Gastroesophageal sphincter (tissue), 3 donors: ENCODE measurements at regions not wholly inside any gene's neighbourhood (a gene's known extent, or its start where the extent isn't known, plus 50 kb on each side); places are given as distances from the start of the nearest gene placed in this dataset.

Source experiments
- CTCF ChIP-seq, 4 experiments: fragments of 200-600 bp in 2 of 4; fragments of 450-650 bp in 2 of 4; sonication (generic) in 1 of 4; IDR thresholded peaks; one replicate each; pipeline ENCODE4 v1.5.1; 2017 to 2019; ENCODE audit warnings: antibody characterized with exemption in 4 of 4, mild to moderate bottlenecking in 2 of 4, moderate library complexity in 2 of 4
- EP300 ChIP-seq: sonication (generic); formaldehyde crosslinking; IDR thresholded peaks from one replicate; pipeline ENCODE4 v1.6.1; 2017; ENCODE audit warnings: antibody characterized with exemption, mild to moderate bottlenecking
- POLR2A ChIP-seq, 2 donors: fragments of 450-650 bp; IDR thresholded peaks; one replicate each; pipeline ENCODE4 v1.6.1; 2017; ENCODE audit warnings: antibody characterized with exemption in 2 of 2, mild to moderate bottlenecking in 2 of 2, moderate library complexity in 1 of 2

DNA sequence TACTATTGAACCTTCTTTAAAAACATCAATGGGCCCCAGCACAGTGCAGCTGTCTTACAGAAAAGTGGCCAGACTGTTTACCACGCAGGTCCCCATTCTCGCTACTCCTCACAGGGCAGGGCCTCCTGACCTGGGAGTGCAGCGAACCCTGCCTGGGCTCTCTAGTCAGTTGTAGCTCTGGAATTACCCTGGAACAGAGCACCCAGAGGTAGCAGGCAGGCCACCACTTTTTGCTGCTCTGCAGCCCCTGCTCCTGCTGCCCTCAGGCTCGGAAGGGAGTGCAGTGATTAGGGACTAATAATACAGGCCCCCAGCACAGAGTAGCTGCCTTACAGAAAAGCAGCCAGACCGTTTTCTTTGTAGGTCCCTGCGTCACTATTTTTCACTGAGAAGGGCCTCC, 1563.0 kb downstream of the SUCLG1 start:
- TF ChIP-seq POLR2A (IDR thresholded peaks at IDR 0.05) (no peak), CTCF (IDR thresholded peaks at IDR 0.05) (no peak), EP300 (no peak)
